Ovary (tissue), 3 donors: ENCODE measurements at regions not wholly inside any gene's neighbourhood (a gene's known extent, or its start where the extent isn't known, plus 50 kb on each side); places are given as distances from the start of the nearest gene placed in this dataset.

Experiments
- POLR2A ChIP-seq: fragments of 450-650 bp; IDR thresholded peaks from one replicate; pipeline ENCODE4 v1.6.1; 2017; ENCODE audit warnings: antibody characterized with exemption, mild to moderate bottlenecking, moderate library complexity
- TF ChIP-seq, protein P1 (sequence below), 3 donors: fragments of 450-650 bp in 2 of 3; fragments of 200-600 bp in 1 of 3; IDR thresholded peaks; one replicate each; pipeline versions ENCODE4 v1.5.1 to v1.8.0; 2016 to 2022; ENCODE audit warnings: antibody characterized with exemption in 3 of 3, mild to moderate bottlenecking in 1 of 3
- donor health status: DM: no; HTN: no; CAD: no.

DNA sequence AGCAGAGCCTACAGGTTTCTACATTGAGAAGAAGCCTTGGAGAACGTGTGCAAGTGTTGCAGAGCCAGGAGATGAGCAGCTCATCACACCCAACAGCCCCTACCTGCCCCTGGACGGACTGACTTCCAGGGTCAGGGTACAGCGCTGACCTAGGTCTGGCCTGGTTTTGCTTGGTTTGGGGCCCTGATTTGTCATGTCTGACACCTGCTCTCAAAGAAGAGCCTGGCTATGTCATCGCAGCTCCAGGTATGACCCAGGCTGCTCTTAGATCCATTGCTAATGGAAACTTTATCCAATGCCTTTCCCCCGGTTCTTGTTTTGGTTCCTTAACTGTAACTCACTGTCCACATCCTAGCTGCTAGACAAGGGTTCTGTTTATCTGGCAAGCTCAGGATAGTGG is 149.5 kb downstream of the CXCL12 start:
- TF ChIP-seq, protein P1, sequence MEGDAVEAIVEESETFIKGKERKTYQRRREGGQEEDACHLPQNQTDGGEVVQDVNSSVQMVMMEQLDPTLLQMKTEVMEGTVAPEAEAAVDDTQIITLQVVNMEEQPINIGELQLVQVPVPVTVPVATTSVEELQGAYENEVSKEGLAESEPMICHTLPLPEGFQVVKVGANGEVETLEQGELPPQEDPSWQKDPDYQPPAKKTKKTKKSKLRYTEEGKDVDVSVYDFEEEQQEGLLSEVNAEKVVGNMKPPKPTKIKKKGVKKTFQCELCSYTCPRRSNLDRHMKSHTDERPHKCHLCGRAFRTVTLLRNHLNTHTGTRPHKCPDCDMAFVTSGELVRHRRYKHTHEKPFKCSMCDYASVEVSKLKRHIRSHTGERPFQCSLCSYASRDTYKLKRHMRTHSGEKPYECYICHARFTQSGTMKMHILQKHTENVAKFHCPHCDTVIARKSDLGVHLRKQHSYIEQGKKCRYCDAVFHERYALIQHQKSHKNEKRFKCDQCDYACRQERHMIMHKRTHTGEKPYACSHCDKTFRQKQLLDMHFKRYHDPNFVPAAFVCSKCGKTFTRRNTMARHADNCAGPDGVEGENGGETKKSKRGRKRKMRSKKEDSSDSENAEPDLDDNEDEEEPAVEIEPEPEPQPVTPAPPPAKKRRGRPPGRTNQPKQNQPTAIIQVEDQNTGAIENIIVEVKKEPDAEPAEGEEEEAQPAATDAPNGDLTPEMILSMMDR (IDR thresholded peaks at IDR 0.05) = no peak
- TF ChIP-seq POLR2A = no peak
